ENCODE measurements at regions not wholly inside any gene's neighbourhood (a gene's known extent, or its start where the extent isn't known, plus 50 kb on each side); places are given as distances from the start of the nearest gene placed in this dataset.
A peak's percentile ranks its signal among the peaks of the same experiment; 100 is the strongest.

GRCh38 chr5:163760498-163760897, 255.1 kb downstream of the MAT2B start (continued):
- peak; percentile 84; the same call in 1 of the 2 replicates for TF ChIP-seq PATZ1 (CRISPR knock-in tag; IDR thresholded peaks at IDR 0.05; ENCODE audit: borderline replicate concordance)
- peak; percentile 99 for TF ChIP-seq ISL1 (CRISPR knock-in tag; IDR thresholded peaks at IDR 0.05)
- TF ChIP-seq ARNTL (CRISPR knock-in tag; IDR thresholded peaks at IDR 0.05; ENCODE audit: borderline replicate concordance, low read depth): no peak
- no peak for TF ChIP-seq ZFP30 (CRISPR knock-in tag; IDR thresholded peaks at IDR 0.05)
- TF ChIP-seq ZFP3 (CRISPR knock-in tag; IDR thresholded peaks at IDR 0.05): peak; percentile 85; the same call in 1 of the 2 replicates
- no peak for TF ChIP-seq ZNF8 (CRISPR knock-in tag; IDR thresholded peaks at IDR 0.05)
- TF ChIP-seq TOX (CRISPR knock-in tag; IDR thresholded peaks at IDR 0.05; ENCODE audit: borderline replicate concordance): no peak
- no peak for TF ChIP-seq ZNF70 (CRISPR knock-in tag; IDR thresholded peaks at IDR 0.05)
- TF ChIP-seq OSR1 (CRISPR knock-in tag; IDR thresholded peaks at IDR 0.05): no peak
- TF ChIP-seq ESRRG (CRISPR knock-in tag; IDR thresholded peaks at IDR 0.05): peak; percentile 50; the same call in 1 of the 2 replicates
- no peak for TF ChIP-seq RARB (CRISPR knock-in tag; IDR thresholded peaks at IDR 0.05)
- no peak for TF ChIP-seq TSHZ2 (CRISPR knock-in tag; IDR thresholded peaks at IDR 0.05)
- TF ChIP-seq TCF4 (CRISPR knock-in tag; IDR thresholded peaks at IDR 0.05; ENCODE audit: borderline replicate concordance): no peak
- TF ChIP-seq SNAI2 (CRISPR knock-in tag; IDR thresholded peaks at IDR 0.05): 0 out of 2 replicates have a peak, but pooled peaks have one; percentile 46

DNA sequence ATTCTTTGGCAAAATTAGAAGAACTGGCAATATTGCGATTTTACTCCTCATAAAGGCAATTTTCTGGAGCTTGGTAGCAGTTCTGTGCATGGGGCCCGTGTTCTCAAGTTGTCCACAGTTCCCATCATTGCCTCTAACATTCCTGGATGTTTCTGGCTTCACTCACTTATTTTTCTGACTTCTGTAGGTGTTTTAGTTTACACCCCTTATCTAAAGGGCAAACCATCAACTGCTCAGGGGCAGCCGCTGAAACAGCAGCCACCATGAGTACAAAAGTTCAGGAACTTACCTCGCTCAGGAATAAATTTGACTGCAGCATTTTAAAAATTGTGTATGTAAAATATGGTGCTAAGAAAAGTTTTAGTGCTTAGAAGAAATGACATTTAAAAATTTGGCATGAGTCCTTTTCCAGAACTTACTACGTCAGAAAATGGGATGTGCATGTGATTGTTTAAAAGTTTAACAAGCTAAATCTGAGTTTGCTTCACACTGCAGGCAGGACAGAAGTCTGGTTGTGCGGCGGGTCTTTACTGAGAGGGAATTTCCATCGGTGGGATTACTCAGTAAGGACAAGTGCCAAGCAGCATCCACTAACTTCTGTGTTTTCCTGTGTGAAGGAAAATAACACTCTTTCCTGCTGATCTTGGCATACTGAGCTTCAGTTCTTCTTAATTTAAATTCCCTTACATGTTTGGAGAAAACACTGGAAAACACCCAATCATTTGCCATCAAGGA, 261.7 kb downstream of the MAT2B start:
- no peak for ATAC-seq
- no peak for TF ChIP-seq TSHZ2 (CRISPR knock-in tag; IDR thresholded peaks at IDR 0.05)
- TF ChIP-seq ZFP30 (CRISPR knock-in tag; IDR thresholded peaks at IDR 0.05): no peak
- TF ChIP-seq OSR1 (CRISPR knock-in tag; IDR thresholded peaks at IDR 0.05): no peak
- TF ChIP-seq, protein P1, sequence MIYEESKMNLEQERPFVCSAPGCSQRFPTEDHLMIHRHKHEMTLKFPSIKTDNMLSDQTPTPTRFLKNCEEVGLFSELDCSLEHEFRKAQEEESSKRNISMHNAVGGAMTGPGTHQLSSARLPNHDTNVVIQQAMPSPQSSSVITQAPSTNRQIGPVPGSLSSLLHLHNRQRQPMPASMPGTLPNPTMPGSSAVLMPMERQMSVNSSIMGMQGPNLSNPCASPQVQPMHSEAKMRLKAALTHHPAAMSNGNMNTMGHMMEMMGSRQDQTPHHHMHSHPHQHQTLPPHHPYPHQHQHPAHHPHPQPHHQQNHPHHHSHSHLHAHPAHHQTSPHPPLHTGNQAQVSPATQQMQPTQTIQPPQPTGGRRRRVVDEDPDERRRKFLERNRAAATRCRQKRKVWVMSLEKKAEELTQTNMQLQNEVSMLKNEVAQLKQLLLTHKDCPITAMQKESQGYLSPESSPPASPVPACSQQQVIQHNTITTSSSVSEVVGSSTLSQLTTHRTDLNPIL (CRISPR knock-in tag; IDR thresholded peaks at IDR 0.05; ENCODE audit: low read depth): no peak
- TF ChIP-seq POU6F1 (CRISPR knock-in tag; IDR thresholded peaks at IDR 0.05; ENCODE audit: borderline replicate concordance, low read depth): no peak
- TF ChIP-seq TOX (CRISPR knock-in tag; IDR thresholded peaks at IDR 0.05; ENCODE audit: borderline replicate concordance): no peak
- no peak for TF ChIP-seq ZNF70 (CRISPR knock-in tag; IDR thresholded peaks at IDR 0.05)

DNA sequence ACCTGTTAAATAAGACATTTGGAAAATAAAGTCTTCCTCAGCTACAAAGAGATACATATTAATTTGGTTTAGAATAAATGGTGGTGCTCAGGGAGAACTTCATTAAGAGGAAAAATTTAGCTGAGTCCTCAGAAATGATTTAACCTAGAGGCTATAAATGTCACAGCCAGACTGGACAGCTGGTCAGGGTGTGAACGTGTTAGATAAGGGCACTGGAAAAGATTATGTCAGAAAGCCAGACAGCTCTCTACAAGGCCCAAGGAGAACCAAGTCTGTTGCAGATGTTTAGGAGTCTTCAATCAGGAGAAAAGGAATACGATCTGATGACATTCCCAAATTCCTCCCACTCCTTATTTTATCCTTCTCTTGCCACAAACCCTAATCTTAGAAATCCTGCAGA, 265.2 kb downstream of the MAT2B start:
- no peak for ATAC-seq
- TF ChIP-seq ZFP30 (CRISPR knock-in tag; IDR thresholded peaks at IDR 0.05): no peak
- no peak for TF ChIP-seq PATZ1 (CRISPR knock-in tag; IDR thresholded peaks at IDR 0.05; ENCODE audit: borderline replicate concordance)
- no peak for TF ChIP-seq ZNF565 (CRISPR knock-in tag; conservative IDR thresholded peaks at IDR 0.05; ENCODE audit: low read depth)
- TF ChIP-seq GLIS3 (CRISPR knock-in tag; IDR thresholded peaks at IDR 0.05): no peak
- no peak for TF ChIP-seq ZFP3 (CRISPR knock-in tag; IDR thresholded peaks at IDR 0.05)
- TF ChIP-seq TOX (CRISPR knock-in tag; IDR thresholded peaks at IDR 0.05; ENCODE audit: borderline replicate concordance): no peak
- no peak for TF ChIP-seq ZNF70 (CRISPR knock-in tag; IDR thresholded peaks at IDR 0.05)
- TF ChIP-seq ARNTL (CRISPR knock-in tag; IDR thresholded peaks at IDR 0.05; ENCODE audit: borderline replicate concordance, low read depth): no peak
- no peak for TF ChIP-seq ESRRG (CRISPR knock-in tag; IDR thresholded peaks at IDR 0.05)
- no peak for TF ChIP-seq SNAI2 (CRISPR knock-in tag; IDR thresholded peaks at IDR 0.05)
- TF ChIP-seq POU6F1 (CRISPR knock-in tag; IDR thresholded peaks at IDR 0.05; ENCODE audit: borderline replicate concordance, low read depth): no peak

Data from SK-N-SH treated with all-trans-retinoic acid at 6 μM for 48 hours (cell line).